ENCODE measurements at regions not wholly inside any gene's neighbourhood (a gene's known extent, or its start where the extent isn't known, plus 50 kb on each side); places are given as distances from the start of the nearest gene placed in this dataset.

- Histone ChIP-seq H3K4me1 (peaks cover 32% of the 10 kb centered on the region), H3K9ac (no peak overlapping the region), H3K36me3 (no peaks in the 10 kb centered on the region), H4K20me1 (ENCODE audit: low read depth) (no peaks in the 10 kb centered on the region), H3F3A (ENCODE audit: low read depth) (peaks cover 10% of the 10 kb centered on the region), H3K27ac (no peak overlapping the region), H3K9me3 (ENCODE audit: low read depth) (no peaks in the 10 kb centered on the region), H2AFZ (replicated peaks) (no peak overlapping the region), H3K27me3 (no peaks in the 10 kb centered on the region), H3K79me2 (ENCODE audit: low read depth) (no peaks in the 10 kb centered on the region), H3K4me3 (no peak overlapping the region), H3K4me2 (no peak overlapping the region)
- DNase-seq (ENCODE audit: low spot score) = no peak
- no peak overlapping the region for H3K27ac Mint-ChIP-seq
- peaks cover 16% of the 10 kb centered on the region for H3K4me1 Mint-ChIP-seq
- peaks cover 2% of the 10 kb centered on the region for H3K36me3 Mint-ChIP-seq
- no peak overlapping the region for H3K4me3 Mint-ChIP-seq
- peaks cover 13% of the 10 kb centered on the region for H3K9me3 Mint-ChIP-seq
- TF ChIP-seq EZH2phosphoT487 (IDR thresholded peaks at IDR 0.05) (no peak), CTCF (IDR thresholded peaks at IDR 0.05) (no peak), EZH2 (IDR thresholded peaks at IDR 0.05) (no peak)
- H3K27me3 Mint-ChIP-seq (ENCODE audit: insufficient read depth, low read depth) = peaks cover under 1% of the 10 kb centered on the region
Observed at GRCh38 chr13:91099877-91100276, 247.6 kb upstream of the MIR17HG start.

GRCh38 chr13:91100944-91101343, 246.5 kb upstream of the MIR17HG start:
- Histone ChIP-seq H3K79me2 (ENCODE audit: low read depth) (no peaks in the 10 kb centered on the region), H3K4me2 (peak overlapping the region; percentile 65), H2AFZ (replicated peaks) (no peak overlapping the region), H3K9me3 (ENCODE audit: low read depth) (no peaks in the 10 kb centered on the region), H3K9ac (no peak overlapping the region), H3F3A (ENCODE audit: low read depth) (peaks cover 10% of the 10 kb centered on the region), H3K4me1 (peaks cover 33% of the 10 kb centered on the region), H3K27me3 (no peaks in the 10 kb centered on the region), H3K4me3 (peak overlapping the region; percentile 7), H3K27ac (peak overlapping the region; percentile 88), H3K36me3 (no peaks in the 10 kb centered on the region), H4K20me1 (ENCODE audit: low read depth) (no peaks in the 10 kb centered on the region)
- Mint-ChIP-seq H3K36me3 (peaks cover 2% of the 10 kb centered on the region), H3K4me3 (no peak overlapping the region), H3K9me3 (peaks cover 13% of the 10 kb centered on the region), H3K4me1 (peaks cover 16% of the 10 kb centered on the region), H3K27ac (peak overlapping the region; percentile 13), H3K27me3 (ENCODE audit: insufficient read depth, low read depth) (no peaks in the 10 kb centered on the region)
- TF ChIP-seq CTCF (IDR thresholded peaks at IDR 0.05) (no peak), EZH2phosphoT487 (IDR thresholded peaks at IDR 0.05) (no peak), EZH2 (IDR thresholded peaks at IDR 0.05) (no peak)
- no peak for DNase-seq (ENCODE audit: low spot score)

- Histone ChIP-seq H4K20me1 (ENCODE audit: low read depth) (no peaks in the 10 kb centered on the region), H3K36me3 (no peaks in the 10 kb centered on the region), H3F3A (ENCODE audit: low read depth) (peaks cover 10% of the 10 kb centered on the region), H2AFZ (replicated peaks) (no peak overlapping the region), H3K9me3 (ENCODE audit: low read depth) (no peaks in the 10 kb centered on the region), H3K27ac (peak overlapping the region; percentile 88), H3K79me2 (ENCODE audit: low read depth) (no peaks in the 10 kb centered on the region), H3K27me3 (no peaks in the 10 kb centered on the region), H3K4me3 (peak overlapping the region; percentile 7), H3K9ac (no peak overlapping the region), H3K4me2 (peak overlapping the region; percentile 65), H3K4me1 (peaks cover 33% of the 10 kb centered on the region)
- Mint-ChIP-seq H3K27ac (peak overlapping the region; percentile 13), H3K27me3 (ENCODE audit: insufficient read depth, low read depth) (no peaks in the 10 kb centered on the region), H3K4me3 (no peak overlapping the region), H3K4me1 (peaks cover 16% of the 10 kb centered on the region), H3K36me3 (peaks cover 2% of the 10 kb centered on the region), H3K9me3 (peaks cover 13% of the 10 kb centered on the region)
- peak; percentile 58 for DNase-seq (ENCODE audit: low spot score)
- TF ChIP-seq CTCF (IDR thresholded peaks at IDR 0.05) (no peak), EZH2phosphoT487 (IDR thresholded peaks at IDR 0.05) (no peak), EZH2 (IDR thresholded peaks at IDR 0.05) (no peak)
Observed at GRCh38 chr13:91101381-91101780, 246.1 kb upstream of the MIR17HG start.

Measured in neural progenitor cell (in vitro differentiated cells).